ENCODE measurements at regions not wholly inside any gene's neighbourhood (a gene's known extent, or its start where the extent isn't known, plus 50 kb on each side); places are given as distances from the start of the nearest gene placed in this dataset.

GRCh38 chr15:70376031-70376928, 278.6 kb upstream of the TLE3 start:
- no peak for TF ChIP-seq POLR2A (IDR thresholded peaks at IDR 0.05)
- TF ChIP-seq CTCF (IDR thresholded peaks at IDR 0.05), result no peak
